Testis (tissue), 2 donors: ENCODE measurements at regions not wholly inside any gene's neighbourhood (a gene's known extent, or its start where the extent isn't known, plus 50 kb on each side); places are given as distances from the start of the nearest gene placed in this dataset.

Experiments
- POLR2A ChIP-seq: fragments of 450-650 bp; IDR thresholded peaks from one replicate; pipeline ENCODE4 v1.6.1; 2017; ENCODE audit warnings: antibody characterized with exemption, mild to moderate bottlenecking, moderate library complexity
- TF ChIP-seq, protein P1 (sequence below), 3 experiments: fragments of 450-650 bp in 2 of 3; fragments of 200-600 bp in 1 of 3; sonication (generic) in 1 of 3; IDR thresholded peaks; one replicate each; pipeline ENCODE4 v1.5.1; 2016 to 2019; ENCODE audit warnings: antibody characterized with exemption in 3 of 3, mild to moderate bottlenecking in 2 of 3, moderate library complexity in 1 of 3

DNA sequence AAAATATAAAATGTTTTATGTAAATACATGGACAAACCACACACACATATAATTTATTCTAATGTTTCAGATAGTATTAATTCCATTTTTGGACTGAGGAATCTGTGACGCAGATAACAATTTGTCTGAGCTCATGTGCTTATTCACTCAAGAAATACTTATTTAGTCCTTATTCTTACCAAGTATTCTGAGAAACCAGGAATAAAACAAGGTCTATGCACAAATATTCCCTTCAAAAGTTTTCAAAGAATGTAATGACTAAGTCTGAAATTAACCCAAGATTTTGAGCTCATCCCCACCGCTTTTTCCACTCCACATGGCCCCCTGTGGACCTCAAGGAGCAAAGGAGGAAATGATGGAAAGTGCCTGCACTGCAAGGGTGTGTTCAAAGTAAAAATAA lies 1022.3 kb downstream of the EFNA5 start:
- TF ChIP-seq, protein P1, sequence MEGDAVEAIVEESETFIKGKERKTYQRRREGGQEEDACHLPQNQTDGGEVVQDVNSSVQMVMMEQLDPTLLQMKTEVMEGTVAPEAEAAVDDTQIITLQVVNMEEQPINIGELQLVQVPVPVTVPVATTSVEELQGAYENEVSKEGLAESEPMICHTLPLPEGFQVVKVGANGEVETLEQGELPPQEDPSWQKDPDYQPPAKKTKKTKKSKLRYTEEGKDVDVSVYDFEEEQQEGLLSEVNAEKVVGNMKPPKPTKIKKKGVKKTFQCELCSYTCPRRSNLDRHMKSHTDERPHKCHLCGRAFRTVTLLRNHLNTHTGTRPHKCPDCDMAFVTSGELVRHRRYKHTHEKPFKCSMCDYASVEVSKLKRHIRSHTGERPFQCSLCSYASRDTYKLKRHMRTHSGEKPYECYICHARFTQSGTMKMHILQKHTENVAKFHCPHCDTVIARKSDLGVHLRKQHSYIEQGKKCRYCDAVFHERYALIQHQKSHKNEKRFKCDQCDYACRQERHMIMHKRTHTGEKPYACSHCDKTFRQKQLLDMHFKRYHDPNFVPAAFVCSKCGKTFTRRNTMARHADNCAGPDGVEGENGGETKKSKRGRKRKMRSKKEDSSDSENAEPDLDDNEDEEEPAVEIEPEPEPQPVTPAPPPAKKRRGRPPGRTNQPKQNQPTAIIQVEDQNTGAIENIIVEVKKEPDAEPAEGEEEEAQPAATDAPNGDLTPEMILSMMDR (IDR thresholded peaks at IDR 0.05), result no peak
- no peak for TF ChIP-seq POLR2A
